NCI-H187 (cell line): ENCODE measurements at regions not wholly inside any gene's neighbourhood (a gene's known extent, or its start where the extent isn't known, plus 50 kb on each side); places are given as distances from the start of the nearest gene placed in this dataset.

Source experiments
- DNase-seq, 2 experiments: peaks; one replicate each; lab custom pipeline; 2025; lab: John Stamatoyannopoulos, UW

DNA sequence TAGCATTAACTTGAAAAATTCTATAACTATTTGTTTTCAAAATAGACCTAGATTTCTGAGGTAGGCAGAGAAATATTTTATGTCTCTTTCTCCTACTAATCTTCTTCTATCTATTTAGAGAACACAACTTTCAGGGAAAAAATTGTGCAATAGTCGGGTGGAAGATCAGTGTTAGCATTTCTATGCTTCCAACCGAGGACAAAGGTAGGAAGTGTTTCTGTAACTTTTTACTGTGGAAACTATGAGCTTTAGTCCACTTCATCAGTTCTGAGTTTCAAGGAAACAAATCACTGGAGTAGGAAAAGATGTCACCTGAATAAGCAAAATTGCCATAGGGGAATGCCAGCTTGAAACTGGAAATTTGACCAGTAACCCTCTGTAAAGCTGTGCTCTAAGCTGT is 207.7 kb upstream of the CTAGE1 start:
- DNase-seq: no peak

GRCh38 chr18:22626771-22627170 is 209.1 kb upstream of the CTAGE1 start:
- no peak for DNase-seq

DNA sequence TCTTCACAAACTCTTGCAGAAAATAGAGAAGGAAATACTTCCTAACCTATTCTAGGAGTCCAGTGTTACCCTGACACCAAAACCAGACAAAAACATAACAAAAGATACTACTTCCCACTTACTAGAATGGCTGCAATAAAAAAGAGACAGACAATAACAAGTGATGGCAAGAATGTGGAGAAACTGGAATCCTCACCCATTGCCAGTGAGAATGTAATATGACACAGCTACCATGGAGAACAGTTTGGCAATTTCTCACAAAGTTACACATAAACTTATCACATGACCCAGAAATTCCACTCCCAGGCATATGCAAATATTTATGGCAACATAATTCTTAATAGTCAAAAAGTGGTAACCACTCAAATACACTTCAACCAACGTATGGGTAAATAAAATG is 209.8 kb upstream of the CTAGE1 start:
- DNase-seq: no peak

GRCh38 chr18:22628795-22629510 is 211.2 kb upstream of the CTAGE1 start:
- DNase-seq: no peak

GRCh38 chr18:22630980-22631379 is 213.3 kb upstream of the CTAGE1 start:
- DNase-seq: no peak

DNA sequence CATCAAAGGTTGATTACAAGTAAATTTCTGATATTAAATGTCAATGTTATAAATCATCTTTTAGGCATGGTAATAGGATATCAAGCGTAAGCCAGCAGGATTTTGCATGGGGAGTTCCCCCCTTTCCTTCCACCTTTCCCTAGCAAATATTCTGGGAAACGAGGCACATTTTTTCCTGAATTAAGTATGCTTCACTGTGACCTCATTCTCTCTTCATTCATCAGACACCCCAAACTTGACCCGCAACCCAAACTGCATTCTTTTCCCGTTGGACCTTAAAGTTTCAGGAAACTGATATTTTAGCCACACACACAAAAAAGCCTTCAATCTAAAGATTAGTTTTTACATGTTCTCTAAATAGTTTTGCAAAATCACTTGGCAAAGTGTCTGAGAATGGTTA is 214.5 kb upstream of the CTAGE1 start:
- DNase-seq: no peak

- no peak for DNase-seq
Observed at GRCh38 chr18:22634464-22634863, 216.7 kb upstream of the CTAGE1 start.

DNA sequence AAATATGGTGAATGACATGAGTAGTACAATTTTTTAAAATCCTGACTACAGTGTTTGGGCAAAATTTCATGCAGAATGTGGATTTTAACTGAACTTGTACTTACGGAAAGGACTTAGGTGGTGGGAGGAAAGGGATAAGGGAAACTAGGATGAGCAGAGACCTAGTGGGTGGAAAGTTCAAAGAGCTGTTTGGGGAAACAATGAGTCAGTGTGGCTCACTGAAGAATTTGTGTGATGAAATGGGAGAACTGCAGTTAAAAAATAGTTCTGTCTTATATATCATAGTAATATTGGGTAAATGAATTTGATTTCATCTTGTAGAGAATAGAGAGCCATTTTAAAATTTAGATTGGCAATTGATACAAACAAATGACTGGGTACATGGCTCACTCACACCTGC is 220.1 kb upstream of the CTAGE1 start:
- no peak for DNase-seq

DNA sequence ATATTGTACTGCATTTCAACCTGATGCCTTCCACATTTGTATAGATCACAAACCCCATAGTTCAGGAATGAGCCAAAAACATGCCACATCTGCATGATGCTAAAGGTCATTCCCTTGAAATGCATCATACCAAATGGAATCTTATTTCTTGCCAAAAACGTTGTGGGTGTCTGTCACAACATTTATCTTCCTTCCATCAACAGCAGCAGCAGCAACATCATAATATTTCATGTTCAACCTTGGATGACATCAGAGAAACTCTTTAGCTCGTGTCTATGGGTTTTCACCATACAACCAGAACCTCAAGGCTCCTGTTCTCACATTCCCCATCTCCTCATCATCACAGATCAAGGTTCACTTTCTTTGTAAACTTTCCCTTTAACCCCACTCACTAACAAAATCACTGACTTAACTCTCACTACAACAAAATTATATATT is 221.3 kb upstream of the CTAGE1 start:
- no peak for DNase-seq

DNA sequence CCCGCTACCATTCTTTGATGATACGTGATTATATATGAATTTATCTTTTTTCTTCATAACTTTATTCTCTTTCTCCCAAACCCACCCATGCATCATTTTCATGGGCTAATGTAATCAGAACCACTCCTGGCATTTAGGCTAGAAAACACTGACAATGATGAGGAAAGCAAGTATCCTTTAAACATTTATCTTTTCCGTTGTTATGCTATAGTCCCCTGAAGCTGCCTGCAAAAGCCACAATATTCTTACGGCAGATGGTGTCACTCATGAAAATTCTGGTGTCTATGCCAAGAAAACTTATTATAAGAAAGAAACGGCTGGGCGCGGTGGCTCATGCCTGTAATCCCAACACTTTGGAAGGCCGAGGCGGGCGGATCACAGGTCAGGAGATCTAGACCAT is 221.8 kb upstream of the CTAGE1 start:
- DNase-seq: no peak

DNA sequence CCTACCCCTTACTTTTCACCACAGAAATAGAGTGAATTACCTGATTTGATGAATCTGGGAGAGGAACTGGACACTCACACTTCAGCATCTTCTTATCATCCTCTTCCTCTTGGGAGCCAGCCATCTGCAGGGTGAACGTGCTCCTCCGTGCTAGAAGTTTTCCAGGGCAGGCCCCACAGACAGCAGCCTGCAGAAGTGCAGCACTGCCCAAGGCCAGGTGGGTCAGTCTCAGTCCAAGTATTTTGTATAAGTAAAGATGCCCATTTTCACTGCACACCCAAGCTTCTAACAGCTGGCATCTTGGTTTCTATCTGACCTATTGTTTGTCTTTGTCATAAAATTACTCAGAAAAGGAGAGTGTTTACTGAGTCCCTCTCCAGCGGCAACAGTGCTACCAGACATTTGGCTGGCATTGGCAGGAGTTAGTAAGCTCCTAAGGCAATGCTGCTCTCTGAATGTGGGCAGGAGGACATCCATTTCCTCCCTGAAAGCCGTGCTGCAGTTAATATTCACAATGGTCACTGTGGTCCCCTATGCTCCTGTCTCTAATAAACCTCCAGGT is 222.6 kb upstream of the CTAGE1 start:
- DNase-seq: no peak

- DNase-seq: no peak
Observed at GRCh38 chr18:22641958-22642357, 224.2 kb upstream of the CTAGE1 start.

- no peak for DNase-seq
Observed at GRCh38 chr18:22643731-22644130, 226.0 kb upstream of the CTAGE1 start.

GRCh38 chr18:22650247-22650646 is 232.5 kb upstream of the CTAGE1 start:
- no peak for DNase-seq

DNA sequence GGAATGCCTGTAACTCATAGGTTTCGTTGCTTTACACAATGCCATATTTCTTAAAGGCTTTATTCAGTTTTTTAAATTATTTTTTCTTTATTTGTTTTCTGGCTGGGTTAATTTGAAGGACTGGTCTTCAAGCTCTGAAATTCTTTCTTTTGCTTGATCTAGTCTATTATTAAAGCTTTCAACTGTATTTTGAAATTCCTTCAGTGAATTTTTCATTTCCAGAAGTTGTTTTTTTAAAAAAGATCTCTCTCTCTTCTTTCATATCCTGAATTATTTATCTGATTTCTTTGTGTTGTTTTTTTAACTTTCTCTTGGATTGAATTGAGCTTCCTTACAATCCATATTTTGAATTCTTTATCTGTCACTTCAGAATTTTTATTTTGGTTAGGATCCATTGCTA is 239.9 kb upstream of the CTAGE1 start:
- DNase-seq: no peak

DNA sequence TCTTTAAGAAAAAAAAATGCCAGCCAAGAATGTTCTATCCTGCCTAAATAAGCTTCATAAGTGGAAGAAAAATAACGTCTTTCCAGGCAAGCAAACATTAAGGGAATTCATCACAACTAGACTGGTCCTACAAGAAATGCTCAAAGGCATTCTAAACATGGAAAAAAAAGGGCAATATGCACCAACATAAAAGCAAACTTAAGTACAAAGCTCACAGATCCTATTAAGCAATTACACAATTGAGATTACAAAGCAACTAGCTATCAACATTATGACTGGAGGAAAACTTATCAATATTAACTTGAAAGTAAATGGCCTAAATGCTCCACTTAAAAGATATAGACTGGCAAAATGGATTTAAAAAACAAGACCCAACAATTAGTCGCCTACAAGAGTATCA is 240.6 kb upstream of the CTAGE1 start:
- no peak for DNase-seq

GRCh38 chr18:22663378-22663777 is 245.7 kb upstream of the CTAGE1 start:
- no peak for DNase-seq

DNA sequence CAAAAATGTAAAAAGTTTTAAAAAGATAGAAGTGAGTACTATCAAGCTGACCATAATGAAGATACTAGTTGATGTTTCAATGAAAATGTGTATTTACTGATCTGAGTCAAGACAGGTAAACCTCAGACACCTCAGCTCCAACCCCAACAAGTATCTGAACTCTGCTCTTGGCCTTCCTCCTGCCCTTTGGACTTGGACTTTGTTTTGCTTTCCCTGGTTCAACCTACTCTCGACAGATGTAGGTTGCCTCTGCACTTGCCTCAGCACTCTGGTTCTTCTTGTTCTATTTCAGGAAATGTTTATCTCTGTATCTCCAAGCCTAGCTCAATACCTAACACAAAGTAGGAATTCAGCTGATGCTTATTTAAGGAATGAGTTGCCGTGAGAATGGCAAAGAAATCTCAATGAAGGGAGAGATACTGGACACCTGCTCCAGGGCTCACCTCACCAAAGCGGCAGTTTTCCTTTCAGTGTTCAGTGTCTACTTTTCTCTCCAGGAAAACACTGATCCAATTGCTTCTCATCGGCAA is 248.8 kb upstream of the CTAGE1 start:
- no peak for DNase-seq

DNA sequence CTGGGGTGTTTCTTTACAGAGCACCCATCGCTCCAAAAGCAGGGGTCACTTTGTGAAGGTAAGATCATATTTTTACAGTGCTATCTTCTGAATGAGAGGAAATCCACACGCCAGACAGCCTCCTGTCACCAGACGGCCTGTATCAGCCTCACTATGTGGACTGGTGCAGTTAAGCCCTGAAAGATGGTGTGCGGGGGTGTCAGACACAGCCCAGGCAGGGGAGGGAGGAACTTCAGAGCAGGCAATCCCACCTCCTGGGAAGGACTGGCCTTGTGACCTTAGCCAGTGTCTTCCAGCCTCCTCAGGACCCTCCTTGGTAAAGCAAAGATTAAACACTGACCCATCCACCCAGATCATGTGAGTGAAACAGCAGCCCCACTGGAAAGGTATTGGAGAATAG is 249.4 kb upstream of the CTAGE1 start:
- DNase-seq: no peak

DNA sequence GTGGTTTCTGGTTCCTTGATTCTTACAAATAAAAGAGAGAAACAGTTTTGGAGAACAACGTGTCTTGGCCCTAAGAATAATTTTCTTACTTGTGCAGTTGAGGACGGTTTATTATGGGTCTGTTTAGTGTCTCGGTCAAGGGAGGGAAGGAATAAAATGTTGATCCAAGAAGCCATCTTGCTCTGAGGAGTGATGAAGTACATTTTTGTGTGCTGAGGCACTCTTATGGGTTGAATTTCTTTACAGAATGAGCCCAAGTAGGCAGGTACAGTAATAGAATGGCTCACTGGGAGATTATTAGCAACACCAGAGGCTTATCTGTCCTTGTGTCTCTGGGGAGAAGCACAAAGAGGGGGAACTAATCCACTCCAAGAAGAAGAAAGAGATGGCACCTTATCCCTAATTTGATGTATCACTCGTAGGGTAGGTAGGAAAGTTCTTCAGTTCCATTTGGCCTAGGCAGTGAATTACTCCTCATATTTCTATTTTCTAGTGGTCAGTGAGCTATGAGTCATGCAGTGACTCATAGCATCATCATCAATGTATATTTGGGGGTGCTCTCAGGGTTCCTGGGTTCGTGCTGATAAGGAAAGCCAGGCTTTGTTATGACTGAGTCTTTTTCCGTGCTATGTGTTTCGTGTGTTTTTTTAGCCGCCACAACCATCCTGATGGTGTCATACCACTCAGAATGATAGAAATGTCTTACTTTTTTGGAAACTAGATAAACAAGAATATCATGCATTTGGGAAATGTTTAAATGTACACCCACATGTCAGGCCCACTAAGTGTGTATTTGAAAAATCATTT is 250.1 kb upstream of the CTAGE1 start:
- DNase-seq: no peak

DNA sequence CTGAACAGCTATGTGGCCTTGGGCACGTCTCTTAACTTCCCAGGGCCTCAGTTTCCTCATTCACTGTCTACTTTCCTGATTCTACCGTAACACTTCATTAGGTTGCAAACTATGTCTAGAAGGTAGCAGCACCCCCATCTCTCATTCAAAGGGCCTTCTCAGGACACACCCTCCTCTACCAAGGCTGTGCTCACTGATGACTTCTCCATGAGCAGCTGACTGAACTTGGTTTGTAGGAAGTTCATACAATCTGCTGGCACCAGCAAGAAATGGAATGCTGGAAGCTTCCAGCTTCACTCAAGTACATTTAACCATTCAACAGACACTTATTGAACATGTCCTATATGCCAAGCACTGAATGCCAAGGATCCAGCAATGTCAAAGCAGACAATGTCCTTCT is 250.8 kb upstream of the CTAGE1 start:
- DNase-seq: no peak

- no peak for DNase-seq
Observed at GRCh38 chr18:22670914-22671313, 253.2 kb upstream of the CTAGE1 start.
